ENCODE measurements at regions not wholly inside any gene's neighbourhood (a gene's known extent, or its start where the extent isn't known, plus 50 kb on each side); places are given as distances from the start of the nearest gene placed in this dataset.

GRCh38 chr1:55673416-55673815 is 458.3 kb upstream of the USP24 start (continued):
- TF ChIP-seq CEBPZ (IDR thresholded peaks at IDR 0.05; ENCODE audit: low read depth, low read length) = no peak
- TF ChIP-seq YBX1 (IDR thresholded peaks at IDR 0.05) = no peak
- no peak for TF ChIP-seq TCF7 (IDR thresholded peaks at IDR 0.05; ENCODE audit: borderline replicate concordance)
- TF ChIP-seq CEBPB (IDR thresholded peaks at IDR 0.05; ENCODE audit: borderline replicate concordance in 1 of 2, low read depth in 2 of 2, low read length in 2 of 2) = no peak
- TF ChIP-seq JUND (IDR thresholded peaks at IDR 0.05; ENCODE audit: low read depth, low read length) = no peak
- no peak for TF ChIP-seq SMARCA5 (IDR thresholded peaks at IDR 0.05)
- no peak for TF ChIP-seq RB1 (IDR thresholded peaks at IDR 0.05; ENCODE audit: borderline replicate concordance)
- no peak for TF ChIP-seq E2F8 (IDR thresholded peaks at IDR 0.05; ENCODE audit: low read depth, partially characterized antibody)
- no peak for TF ChIP-seq DPF2 (IDR thresholded peaks at IDR 0.05)
- TF ChIP-seq RAD51 (IDR thresholded peaks at IDR 0.05) = no peak
- TF ChIP-seq ZNF687 (IDR thresholded peaks at IDR 0.05) = no peak
- TF ChIP-seq ZNF592 (IDR thresholded peaks at IDR 0.05) = no peak
- no peak for TF ChIP-seq FOXM1 (IDR thresholded peaks at IDR 0.05; ENCODE audit: low read depth, low read length)
- no peak for TF ChIP-seq ASH2L (IDR thresholded peaks at IDR 0.05; ENCODE audit: borderline replicate concordance, low read depth)
